GM18520 (cell line): ENCODE measurements at regions not wholly inside any gene's neighbourhood (a gene's known extent, or its start where the extent isn't known, plus 50 kb on each side); places are given as distances from the start of the nearest gene placed in this dataset.

Experiments
- ATAC-seq: cut with Tn5 transposase; IDR thresholded peaks from one replicate; pipeline ENCODE4 v1.9.1; 2021; ENCODE audit not compliant: unreplicated experiment

GRCh38 chr4:10207116-10207515, 90.5 kb upstream of the WDR1 start:
- ATAC-seq: no peak

DNA sequence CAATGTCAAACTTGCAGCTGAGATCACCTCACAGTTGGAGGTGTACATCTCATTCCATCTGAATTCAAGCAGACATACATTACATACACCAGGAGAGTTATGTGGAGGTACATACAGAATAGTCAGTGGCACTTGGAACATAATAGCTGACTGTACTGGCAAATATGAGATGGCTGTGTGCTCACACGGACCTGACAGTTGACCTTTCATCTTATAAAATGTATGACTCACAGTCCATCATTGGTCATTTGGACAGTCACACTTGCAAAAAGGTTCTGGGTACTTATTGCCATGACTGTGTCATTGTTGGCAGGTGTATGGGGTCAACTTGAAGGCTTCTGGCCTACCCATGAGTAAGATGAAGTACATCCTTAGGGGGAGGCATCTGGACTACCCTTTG, 88.6 kb upstream of the WDR1 start:
- ATAC-seq: no peak

GRCh38 chr4:10204401-10205058, 87.9 kb upstream of the WDR1 start:
- ATAC-seq: no peak

- ATAC-seq: no peak
Observed at GRCh38 chr4:10203851-10204250, 87.3 kb upstream of the WDR1 start.

DNA sequence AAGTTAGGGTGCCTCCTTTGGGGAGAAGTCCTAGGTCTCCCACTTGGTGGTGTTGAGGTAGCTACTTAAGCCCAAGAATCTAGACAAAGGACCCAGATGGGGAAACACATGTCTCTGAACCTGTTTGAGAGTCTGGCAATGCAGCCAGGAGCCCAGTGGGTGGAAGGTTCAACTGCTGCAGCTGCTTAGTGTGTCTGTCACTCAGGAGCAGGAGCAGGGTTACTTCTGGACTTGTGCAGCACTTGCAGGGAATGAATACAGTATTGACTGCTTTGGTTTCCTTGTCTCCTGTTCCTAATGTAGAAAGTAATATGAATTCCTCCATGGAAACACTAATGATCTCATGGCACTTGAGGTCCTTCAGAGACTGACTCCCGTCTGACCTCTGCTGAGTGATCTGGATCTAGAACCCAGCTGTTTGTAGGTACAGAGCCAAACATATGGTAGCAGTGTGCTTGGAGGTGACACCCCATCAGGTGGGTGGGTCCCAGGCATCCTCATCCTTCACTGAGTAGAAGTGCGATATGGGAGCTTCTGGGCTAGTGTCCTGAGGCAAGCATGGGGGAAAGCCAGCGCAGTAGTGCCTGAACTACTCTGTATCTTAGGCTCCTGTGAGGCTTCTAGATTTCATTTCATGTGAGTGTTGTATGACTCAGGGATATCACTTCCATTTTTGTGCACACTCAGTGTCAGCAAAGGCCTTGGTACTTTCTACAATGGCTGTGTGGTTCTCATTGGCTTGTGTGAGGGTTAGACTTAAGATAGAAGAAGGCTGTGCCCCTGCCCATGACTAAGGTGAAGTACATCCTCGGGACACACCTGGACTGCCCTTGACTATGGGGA, 85.0 kb upstream of the WDR1 start:
- no peak for ATAC-seq

DNA sequence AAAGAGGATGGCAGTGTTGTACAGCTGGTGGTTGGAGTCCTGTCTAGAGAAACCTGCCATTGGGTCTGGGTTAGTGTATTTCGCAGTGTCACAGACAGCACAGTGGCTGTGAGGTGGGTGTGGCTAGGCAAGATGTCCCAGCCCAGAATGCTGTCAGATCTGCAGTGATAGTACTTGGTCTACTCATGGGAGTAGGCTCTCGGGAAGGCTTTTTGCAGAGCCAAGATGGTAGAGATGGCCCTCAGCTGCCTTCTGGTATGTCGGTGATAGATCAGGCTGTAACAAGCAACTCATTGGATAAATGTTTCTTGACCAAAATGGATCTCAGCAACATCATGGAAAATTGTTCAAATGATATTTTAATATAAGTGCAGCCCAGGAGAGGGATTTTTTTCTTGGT, 84.3 kb upstream of the WDR1 start:
- no peak for ATAC-seq

DNA sequence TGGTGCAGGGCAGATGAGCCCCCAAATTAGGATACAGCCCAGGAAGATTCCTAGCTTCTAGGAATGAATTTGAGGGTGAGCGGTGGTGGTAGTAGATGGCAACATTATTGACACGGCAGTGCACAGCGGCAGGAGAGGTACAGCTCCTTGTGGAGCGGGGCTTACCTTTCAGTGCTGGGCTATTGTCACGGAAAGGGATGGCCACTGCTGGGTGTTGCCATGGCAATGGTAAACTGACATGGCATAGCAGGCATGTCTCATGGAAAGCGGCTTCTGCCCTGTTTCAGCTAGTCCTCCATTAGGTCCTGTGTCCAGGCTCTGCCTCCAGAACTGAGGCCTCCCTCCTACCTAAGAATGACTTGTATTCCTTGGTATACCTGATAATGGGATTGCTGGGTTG, 81.8 kb upstream of the WDR1 start:
- no peak for ATAC-seq

DNA sequence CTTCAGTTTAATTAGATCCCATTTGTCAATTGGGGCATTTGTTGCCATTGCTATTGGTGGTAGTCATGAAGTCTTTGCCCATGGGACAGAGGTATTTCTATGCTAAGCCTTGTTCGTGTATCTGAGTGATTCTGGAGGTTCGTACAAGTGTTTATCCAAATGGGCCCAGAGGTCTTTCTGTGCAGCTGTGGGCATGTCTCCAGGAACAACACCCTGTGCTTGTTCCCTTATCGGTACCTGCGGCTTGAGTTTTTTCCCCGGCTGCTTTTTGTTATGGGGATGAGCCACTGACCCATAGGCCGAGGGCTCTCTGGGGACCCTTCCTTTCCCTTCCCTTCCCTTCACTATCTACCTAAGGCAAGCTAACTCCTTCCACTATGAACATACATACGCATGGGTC, 81.4 kb upstream of the WDR1 start:
- ATAC-seq: no peak

DNA sequence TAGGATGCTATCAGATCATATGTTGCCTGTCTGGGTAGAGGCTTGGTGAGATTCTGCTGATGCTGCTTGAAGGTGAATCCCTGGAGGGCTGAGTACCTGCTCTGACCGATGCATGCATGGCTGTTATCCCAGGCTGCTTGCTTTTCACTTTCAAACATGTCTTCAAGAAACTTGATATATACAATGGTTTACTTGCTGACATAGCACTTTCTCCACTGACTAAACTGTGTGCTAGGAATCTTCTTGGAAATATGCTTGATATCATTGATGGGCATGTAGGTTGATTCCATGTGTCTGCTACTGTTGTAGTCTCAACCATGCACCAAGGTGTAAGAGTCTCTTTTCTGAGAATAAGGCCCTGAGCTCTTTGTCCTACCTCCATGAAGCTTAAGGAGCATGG, 79.6 kb upstream of the WDR1 start:
- no peak for ATAC-seq

DNA sequence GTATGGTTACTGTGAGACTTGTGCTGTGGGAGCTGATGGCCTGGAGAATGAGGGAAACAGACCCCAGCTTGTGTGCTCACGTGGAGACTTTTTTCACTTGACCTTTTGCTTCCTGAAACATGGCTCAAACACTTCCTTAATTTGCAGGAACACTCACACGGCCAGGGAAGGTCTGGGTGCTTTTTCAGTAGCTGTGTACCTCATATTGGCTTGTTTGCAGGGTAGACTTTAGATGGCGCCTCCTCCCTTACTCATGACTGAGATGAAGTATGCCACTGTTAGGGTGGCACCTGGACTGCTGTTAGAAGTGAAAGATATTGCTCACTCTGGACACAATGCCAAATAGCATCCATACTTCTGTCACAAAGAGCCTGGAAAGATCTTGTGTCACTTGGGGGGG, 75.7 kb upstream of the WDR1 start:
- no peak for ATAC-seq

GRCh38 chr4:10188400-10189004, 71.9 kb upstream of the WDR1 start:
- no peak for ATAC-seq

GRCh38 chr4:10186228-10187214, 69.9 kb upstream of the WDR1 start:
- no peak for ATAC-seq

DNA sequence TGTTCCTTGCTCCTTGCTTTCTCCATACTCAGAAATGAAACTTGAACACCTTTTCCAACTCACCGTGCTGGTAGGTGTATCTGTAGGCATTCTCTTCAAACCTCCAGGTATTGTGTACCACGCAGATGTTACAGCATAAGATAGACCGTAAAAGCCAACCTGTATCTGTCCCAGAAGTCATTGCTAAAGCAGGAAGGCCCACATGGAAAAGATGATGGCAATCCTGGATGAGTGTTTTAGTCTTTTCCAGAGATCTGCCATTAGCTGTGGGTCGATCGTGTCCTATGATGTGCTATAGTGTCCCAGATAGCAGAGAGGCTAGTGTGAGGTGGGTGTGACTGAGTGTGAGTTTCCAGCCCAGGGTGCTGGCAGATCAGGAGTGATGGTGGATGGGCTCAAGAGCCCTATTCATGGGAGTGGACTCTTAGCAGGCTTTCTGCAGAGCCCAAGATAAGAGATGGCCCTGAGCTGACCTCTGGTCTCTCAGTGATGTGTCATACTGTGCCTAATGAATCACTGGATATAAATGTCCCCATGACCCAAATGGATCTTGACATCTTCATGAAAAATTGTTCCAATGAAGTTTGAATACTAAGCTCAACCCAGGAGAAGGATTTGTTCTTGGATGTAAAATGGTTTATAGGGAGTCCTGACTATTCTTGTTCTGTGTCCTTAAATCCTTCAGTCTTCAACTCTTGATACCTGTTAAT, 69.1 kb upstream of the WDR1 start:
- no peak for ATAC-seq

DNA sequence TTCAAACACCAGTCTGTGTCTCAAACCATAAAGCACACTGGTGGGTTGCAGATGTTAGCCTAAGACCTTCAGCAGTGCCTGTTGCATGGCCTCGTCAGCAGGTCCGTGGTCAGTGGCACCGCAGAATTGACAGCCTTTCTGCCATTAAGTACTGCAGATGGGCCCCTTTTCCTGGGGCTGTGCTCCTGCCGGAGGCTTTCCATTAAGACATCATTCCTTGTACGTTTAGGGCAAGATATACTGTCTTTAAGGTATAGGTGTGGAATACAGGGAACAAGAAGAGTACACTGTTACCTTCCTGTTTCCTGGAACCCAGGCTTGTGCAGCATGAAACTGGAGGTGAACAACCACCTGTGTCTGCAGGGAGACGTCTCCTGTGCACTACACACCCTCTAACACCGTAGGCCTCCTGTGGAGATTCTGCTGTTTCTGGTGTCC, 67.9 kb upstream of the WDR1 start:
- ATAC-seq: no peak

GRCh38 chr4:10184041-10184440, 67.4 kb upstream of the WDR1 start:
- ATAC-seq: no peak

DNA sequence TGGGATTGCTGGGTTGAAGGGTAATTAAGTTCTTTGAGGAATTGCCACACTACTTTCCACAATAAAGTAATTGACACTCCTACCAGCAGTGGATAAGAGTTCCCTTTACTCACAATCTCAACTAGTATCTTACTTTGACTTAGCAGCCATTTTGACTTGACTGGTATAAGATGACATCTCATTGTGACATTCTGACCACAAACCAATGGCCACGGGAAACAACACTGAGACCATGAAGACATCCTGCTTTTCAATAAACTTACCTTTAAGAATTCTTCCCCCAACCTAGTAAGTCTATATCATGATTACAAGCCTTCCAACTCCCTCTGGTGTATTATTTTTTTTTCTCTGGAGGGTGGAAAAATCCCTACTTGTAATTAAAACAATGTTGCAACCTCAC, 66.9 kb upstream of the WDR1 start:
- no peak for ATAC-seq

DNA sequence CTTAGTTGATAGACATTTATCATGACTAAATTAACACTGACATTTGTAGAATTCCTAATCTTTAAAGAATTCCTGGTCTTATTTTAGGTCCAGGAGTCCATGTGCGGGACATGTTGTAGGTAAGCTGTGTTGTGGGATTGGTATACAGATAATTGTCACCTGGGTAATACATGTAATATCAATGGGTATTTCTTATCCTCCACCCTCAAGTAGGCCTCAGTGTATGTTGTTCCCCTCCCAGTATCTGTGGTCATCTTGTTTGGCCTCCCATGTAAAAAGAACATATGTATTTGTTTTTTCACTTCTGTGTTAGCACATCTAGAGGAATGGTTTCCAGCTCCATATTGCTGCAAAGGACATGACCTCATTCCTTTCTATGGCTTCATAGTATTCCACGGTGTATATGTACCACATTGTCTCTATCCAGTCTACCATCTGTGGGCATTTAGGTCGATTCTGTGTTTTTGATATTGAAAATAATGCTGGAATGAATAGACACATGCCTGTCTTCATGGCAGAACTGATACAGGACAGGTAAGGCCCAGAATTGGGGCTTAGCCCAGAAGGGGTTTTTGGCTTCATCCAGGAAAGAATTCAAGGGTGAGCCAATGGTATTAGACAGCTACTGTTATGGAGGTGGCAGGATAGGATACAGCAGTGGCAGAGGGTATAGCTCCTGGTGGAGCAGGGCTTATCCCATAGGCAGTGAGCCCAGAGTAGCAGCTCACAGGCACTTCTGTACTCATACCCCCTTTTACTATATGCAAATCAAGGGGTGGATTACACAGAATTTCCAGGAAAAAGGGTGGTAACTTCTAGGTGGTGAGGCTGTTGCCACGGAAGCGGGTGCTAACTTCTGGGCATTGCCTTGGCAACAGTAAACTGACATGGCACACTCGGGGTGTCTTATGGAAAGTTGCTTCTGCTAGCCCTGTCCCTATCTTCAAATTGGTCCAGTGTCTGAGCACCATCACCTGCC, 66.1 kb upstream of the WDR1 start:
- ATAC-seq: no peak

GRCh38 chr4:10181745-10182445, 65.3 kb upstream of the WDR1 start:
- ATAC-seq: no peak
